ENCODE measurements at regions not wholly inside any gene's neighbourhood (a gene's known extent, or its start where the extent isn't known, plus 50 kb on each side); places are given as distances from the start of the nearest gene placed in this dataset.

- Histone ChIP-seq H3K9me3 (no peaks in the 10 kb centered on the region), H3K4me1 (no peaks in the 10 kb centered on the region), H3K36me3 (ENCODE audit: insufficient read depth in 1 of 2, low read depth in 1 of 2) (no peaks in the 10 kb centered on the region), H3K27me3 (ENCODE audit: insufficient read depth in 3 of 3, low read length in 2 of 3) (no peaks in the 10 kb centered on the region), H3K27ac (no peak overlapping the region), H3K4me3 (no peak overlapping the region)
- no peak for DNase-seq
- intact Hi-C loops (cut with DNase I) = no loop called here
- WGBS, 3 donors = 65 to 81% (median 69%) methylated on average over 3 of the region's 3 CpGs
- ATAC-seq = no peak
- no peak for TF ChIP-seq CTCF (IDR thresholded peaks at IDR 0.05)
Measured at GRCh38 chr18:44181951-44182747, 498.5 kb upstream of the SETBP1 start.

GRCh38 chr18:44186001-44186400, 494.7 kb upstream of the SETBP1 start:
- no peaks in the 10 kb centered on the region for H3K36me3 ChIP-seq (ENCODE audit: insufficient read depth in 1 of 2, low read depth in 1 of 2)
- intact Hi-C loops (cut with DNase I) = no loop called here
- WGBS, 3 donors = 78 to 84% (median 83%) methylated on average over 3 of the region's 3 CpGs
- ATAC-seq (no peak), DNase-seq (no peak)
- no peak for TF ChIP-seq CTCF (IDR thresholded peaks at IDR 0.05)
- H3K27ac ChIP-seq = no peak overlapping the region
- no peak overlapping the region for H3K4me3 ChIP-seq
- H3K27me3 ChIP-seq (ENCODE audit: insufficient read depth in 3 of 3, low read length in 2 of 3) = peaks cover 0 to 2% (median 0%) of the 10 kb centered on the region in 3 donors
- H3K4me1 ChIP-seq = no peaks in the 10 kb centered on the region
- H3K9me3 ChIP-seq = no peaks in the 10 kb centered on the region

GRCh38 chr18:44187090-44187489, 493.6 kb upstream of the SETBP1 start:
- no peak for TF ChIP-seq CTCF (IDR thresholded peaks at IDR 0.05)
- intact Hi-C loops (cut with DNase I) = no loop called here
- WGBS, 3 donors = 93 to 96% (median 94%) methylated on average over 2 of the region's 2 CpGs

GRCh38 chr18:44195394-44196140, 485.1 kb upstream of the SETBP1 start:
- no peak for ATAC-seq

More at GRCh38 chr18:44187090-44187489, 493.6 kb upstream of the SETBP1 start:
- Histone ChIP-seq H3K27me3 (ENCODE audit: insufficient read depth in 3 of 3, low read length in 2 of 3) (peaks cover 0 to 2% (median 0%) of the 10 kb centered on the region in 3 donors), H3K4me3 (no peak overlapping the region), H3K36me3 (ENCODE audit: insufficient read depth in 1 of 2, low read depth in 1 of 2) (no peaks in the 10 kb centered on the region), H3K27ac (no peak overlapping the region), H3K4me1 (no peaks in the 10 kb centered on the region), H3K9me3 (no peaks in the 10 kb centered on the region)
- ATAC-seq = no peak
- DNase-seq = no peak

More at GRCh38 chr18:44195394-44196140, 485.1 kb upstream of the SETBP1 start:
- no peak for TF ChIP-seq CTCF (IDR thresholded peaks at IDR 0.05)
- WGBS, 3 donors = 69 to 81% (median 71%) methylated on average over 4 of the region's 4 CpGs
- intact Hi-C loops (cut with DNase I) = no loop called here
- Histone ChIP-seq H3K9me3 (no peaks in the 10 kb centered on the region), H3K4me3 (no peak overlapping the region), H3K27ac (no peak overlapping the region), H3K27me3 (ENCODE audit: insufficient read depth in 3 of 3, low read length in 2 of 3) (peaks cover 0 to 6% (median 1%) of the 10 kb centered on the region in 3 donors), H3K4me1 (no peaks in the 10 kb centered on the region), H3K36me3 (ENCODE audit: insufficient read depth in 1 of 2, low read depth in 1 of 2) (no peaks in the 10 kb centered on the region)
- no peak for DNase-seq
